Midbrain (tissue), 1 donor: ENCODE measurements at regions not wholly inside any gene's neighbourhood (a gene's known extent, or its start where the extent isn't known, plus 50 kb on each side); places are given as distances from the start of the nearest gene placed in this dataset.
"Not testable (repeated sequence)": the region's sequence is repeated elsewhere in the genome, so short reads cannot be mapped to it uniquely, and the experiment has no call there.

ENCODE experiments used
- DNase-seq: peaks from one replicate; lab custom pipeline; 2025; lab: John Stamatoyannopoulos, UW

DNA sequence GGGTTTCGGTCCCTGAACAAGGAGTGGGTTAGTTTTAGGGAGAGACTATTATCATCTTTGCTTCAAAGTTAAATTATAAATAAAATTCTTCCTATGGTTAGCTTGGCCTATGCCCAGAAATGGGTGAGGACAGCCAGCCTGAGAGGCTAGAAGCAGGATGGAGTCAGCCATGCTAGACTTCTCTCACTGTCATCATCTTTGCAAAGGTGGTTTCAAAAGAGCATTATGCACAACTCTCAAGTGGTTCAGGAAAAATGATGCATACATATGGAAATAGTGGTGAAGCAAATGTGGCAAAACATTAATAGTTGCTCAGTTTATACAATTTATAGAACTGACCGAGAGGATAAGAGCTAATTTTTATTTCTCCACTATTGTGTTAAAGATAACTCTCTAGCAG is 124.3 kb upstream of the FOXN2 start:
- DNase-seq: no peak

DNA sequence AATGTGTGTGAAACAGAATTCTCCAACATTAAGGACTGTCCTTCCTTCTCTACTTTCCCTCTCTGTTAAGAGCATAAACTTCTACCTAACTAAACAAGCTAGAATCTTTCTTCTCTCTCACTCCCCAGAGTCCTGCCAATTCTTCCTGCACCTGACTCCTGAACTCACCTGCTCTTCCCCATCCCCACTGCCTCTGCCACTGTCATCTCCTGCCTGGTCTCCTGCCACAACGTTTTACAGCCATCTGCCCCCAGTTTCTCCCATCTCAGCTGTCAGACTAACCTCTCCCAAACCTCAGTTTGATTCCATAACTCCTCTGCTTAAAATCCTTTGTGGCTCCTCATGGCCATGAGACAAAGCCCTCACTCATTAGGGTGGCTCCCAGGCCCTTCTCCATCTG is 119.8 kb upstream of the FOXN2 start:
- DNase-seq: no peak

DNA sequence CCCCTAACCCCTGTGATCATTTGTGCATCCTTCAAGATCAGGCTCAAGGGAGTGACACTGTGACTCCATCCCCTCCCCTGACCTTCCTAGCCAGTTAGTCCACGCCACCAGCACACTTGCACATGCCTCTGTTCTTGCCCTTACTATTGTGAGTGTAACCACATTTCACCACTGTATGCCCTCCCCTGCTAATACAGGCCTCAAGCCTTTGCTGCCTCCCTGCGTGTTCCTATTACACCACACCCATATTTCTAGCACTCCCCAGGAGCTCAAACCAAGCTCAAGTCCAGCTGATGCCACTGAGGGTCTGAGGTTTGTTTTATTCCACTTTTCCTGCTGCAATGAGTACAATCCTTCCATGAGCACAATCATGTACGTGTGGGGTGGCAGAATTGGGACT is 119.3 kb upstream of the FOXN2 start:
- no peak for DNase-seq

DNA sequence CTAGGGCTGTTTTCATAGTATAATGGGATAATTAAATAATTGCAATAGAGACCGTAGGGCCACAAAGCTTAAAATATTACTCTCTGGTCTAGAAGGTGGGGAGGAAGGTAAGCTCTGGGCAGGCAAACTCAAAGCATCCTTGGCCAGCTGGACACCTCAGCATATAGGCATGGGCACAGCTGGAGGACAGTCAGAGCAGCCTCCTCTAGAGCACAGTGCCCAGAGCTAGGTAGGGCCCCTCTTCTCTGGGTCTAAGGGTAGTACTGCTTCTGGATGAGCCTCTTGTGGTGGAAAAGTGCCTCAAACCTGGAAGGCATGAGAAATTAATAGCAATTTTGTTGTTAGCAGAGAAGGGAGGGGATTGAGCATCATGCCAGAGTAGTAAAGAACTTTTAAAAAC is 116.9 kb upstream of the FOXN2 start:
- DNase-seq: no peak

DNA sequence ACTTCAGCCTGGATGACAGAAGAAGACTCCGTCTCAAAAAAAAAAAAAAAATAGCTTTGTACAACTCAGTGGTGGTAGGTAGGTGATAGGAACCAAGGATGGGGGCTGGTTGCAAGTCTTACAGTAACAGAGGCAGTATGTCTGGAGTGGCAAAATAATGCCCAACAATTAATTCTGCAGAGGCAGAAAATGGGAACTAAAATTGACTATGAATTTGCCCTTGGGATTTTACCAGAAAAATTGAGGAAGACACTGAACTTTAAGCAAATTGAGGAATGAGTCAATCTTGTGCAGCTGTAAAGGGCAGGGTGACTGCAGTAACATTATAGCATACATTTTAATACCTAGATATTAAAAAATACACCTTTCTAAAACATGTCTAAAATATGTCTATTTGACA is 116.1 kb upstream of the FOXN2 start:
- no peak for DNase-seq

DNA sequence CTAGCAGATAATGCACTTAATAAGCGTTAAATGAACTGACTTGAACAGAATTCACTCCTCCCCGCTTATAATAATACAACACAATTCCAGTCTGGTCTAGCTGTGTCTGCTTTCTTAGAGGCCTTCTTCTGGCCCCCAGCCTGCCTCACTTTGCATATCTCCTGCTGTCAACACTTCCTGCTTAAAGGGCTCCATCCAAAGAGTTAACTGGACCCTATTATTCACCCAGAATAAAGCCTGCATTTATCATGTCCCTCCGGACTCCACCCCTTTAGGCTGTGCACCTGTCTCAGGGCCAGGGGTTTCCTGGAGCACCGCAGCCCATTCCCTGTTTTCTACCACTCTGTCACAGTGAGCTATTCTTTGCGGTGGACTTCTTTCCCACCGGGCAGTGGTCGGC is 115.4 kb upstream of the FOXN2 start:
- DNase-seq: no peak

DNA sequence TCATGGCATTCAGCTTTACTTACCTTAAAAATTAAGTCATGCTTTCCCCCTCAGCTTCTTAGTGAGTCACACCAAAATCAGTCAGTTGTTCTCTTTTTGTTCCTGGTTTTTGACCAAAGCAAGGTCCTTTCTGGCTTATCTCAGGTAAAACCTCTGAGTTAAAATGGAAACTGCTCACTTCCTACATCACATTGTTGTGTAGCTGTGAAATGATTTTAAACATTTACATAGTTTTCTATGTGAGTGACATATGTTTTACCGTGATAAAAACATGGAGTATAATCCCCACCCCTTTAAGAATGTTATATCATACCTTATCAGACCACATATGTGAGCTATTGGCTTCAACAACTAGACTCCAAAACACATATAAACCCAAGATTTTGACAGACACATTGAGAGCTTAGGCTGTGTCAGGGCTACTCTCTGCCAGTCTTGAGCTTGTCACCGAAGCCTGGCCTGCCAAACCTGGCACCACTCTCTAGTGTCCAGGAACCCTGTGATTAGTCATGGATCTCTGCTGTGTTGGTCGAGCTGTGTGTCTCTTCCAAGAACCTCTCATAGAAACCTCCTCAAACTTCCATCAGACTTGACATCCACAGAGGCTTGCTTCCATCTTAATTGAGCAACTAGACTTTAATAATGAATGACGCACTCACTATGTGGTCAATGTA is 113.7 kb upstream of the FOXN2 start:
- DNase-seq: no peak

DNA sequence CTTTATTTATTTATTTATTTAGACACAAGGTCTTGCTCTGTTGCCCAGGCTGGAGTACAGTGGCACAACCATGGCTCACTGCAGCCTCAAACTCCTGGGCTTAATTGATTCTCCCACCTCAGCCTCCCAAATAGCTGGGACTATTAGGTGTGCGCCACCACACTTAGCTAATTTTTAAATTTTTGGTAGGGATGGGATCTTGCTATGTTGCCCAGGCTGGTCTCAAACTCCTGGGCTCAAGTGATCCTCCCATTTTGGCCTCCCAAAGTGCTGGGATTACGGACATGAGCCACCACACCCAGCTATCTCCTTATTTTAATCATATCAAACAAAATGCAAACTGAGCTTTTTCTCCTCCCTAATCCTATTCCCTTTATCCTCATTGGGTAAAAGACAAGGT is 113.0 kb upstream of the FOXN2 start:
- not testable (repeated sequence) for DNase-seq

DNA sequence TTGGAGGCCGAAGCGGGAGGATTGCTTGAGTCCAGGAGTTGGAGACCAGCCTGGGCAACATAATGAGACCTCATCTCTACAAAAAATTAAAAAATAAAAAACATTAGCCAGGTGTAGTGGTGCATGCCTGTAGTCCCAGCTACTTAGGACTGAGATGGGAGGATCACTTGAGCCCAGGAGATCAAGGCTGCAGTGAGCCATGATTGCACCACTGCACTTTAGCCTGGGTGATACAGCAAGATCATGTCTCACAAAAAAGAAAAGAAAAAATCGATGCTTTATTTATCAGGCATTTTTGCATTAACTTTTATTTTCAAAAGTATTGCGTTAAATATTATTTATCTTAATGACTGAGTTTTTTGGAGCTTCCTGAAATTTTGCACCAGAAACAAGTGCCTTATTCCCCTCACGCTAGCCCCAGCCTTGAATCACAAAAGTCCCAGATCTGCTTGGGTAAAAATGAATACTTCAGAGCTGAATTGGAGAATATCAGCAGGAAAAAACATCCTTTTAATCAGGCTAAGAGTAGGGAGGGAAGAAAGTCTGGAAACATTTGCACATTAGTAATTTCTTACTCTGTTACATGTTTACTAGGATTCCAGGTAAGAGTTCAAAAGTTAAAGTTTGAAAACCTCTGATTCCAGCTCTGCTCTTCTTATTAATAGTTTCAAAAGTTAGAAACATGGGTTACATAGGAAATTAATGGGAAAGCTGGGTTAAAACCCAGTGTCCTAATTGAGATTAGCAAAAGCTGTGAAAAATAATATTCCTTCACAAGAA is 111.4 kb upstream of the FOXN2 start:
- no peak for DNase-seq

DNA sequence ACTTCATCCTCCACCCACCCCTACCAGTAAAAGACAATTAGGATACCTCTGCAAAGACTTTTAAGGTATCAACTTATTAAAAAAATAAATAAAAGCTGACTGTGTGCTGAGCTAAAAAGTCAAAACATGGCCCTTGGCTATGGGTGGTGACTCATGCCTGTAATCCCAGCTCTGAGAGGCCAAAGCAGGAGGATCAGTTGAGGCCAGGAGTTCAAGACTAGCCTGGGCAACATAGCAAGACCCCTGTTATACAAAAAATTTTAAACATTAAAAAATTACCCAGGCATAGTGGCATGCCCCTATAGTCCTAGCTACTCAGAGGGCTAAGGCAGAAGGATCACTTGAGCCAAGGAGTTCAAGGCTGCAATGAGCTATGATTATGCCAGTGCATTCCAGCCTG is 110.8 kb upstream of the FOXN2 start:
- no peak for DNase-seq

DNA sequence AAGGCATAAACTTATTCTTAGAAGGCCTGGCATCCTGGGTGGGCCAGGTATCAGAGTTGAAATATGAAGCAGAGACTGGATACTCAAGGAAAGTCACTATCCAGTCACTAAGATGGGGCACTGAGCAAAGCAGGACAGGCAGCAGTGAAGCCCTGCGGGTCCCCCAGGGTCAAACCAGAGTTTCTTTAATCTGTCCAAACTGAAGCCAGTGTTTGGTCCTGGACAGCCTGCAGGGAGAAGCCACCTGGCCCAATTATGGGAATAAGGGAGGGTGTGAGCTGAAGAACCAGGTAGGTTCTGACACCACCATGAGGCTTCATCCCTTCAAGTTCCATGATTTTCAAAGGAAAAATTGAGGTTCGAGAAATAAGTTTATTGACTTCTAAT is 109.7 kb upstream of the FOXN2 start:
- DNase-seq: no peak

DNA sequence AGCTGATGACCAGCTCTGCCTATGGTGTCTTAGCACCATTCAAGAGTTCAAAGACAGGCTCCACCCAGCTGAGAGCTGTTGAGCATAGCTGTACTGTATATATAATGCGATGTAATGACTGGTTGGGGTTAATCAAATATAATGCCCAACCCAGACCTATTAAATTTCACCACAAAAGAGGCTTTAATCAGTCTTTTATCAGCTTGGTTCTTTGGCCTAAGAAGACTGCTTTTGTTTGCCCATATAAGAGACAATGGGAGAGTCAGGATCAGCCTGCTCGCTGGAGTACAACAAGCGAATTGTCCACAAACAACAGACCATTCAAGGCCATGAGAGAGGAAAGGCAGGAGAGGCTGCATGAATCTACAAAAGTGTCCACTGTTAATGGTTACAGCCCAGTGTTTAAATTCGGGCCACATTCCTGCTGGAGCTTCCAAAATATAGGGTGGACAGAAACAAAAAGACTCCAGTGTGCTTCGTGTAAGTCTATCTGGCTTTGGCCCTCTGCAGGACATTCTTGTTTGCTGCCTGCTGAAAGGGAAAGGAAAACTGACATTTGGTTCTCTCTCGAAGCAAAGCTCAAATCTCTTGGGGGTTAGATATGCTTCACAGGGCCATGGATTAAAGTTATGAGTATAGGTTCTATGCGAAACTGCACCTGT is 109.2 kb upstream of the FOXN2 start:
- peak; percentile 93 for DNase-seq

DNA sequence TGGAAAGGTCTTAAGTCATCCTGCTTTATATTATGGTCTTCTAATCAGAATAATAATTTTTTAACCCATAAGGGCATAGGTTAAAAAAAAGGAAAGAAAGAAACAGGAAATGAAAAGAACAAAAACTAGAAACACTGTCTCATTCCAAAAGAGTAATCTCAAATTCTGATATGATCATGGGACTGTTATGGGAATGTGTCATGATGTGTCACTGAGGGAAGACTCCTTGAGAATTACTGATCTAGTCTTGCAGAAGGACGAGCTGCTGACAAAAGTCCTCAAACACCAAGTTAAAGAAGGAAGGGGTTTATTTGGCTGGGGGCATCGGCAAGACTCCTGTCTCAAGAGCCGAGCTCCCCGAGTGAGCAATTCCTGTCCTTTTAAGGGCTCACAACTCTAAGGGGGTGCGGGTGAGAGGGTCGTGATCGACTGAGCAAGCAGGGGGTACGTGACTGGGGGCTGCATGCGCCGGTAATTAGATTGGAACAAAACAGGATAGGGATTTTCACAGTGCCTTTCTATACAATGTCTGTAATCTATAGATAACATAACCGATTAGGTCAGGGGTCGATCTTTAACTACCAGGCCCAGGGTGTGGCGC is 108.3 kb upstream of the FOXN2 start:
- DNase-seq: not testable (repeated sequence)

DNA sequence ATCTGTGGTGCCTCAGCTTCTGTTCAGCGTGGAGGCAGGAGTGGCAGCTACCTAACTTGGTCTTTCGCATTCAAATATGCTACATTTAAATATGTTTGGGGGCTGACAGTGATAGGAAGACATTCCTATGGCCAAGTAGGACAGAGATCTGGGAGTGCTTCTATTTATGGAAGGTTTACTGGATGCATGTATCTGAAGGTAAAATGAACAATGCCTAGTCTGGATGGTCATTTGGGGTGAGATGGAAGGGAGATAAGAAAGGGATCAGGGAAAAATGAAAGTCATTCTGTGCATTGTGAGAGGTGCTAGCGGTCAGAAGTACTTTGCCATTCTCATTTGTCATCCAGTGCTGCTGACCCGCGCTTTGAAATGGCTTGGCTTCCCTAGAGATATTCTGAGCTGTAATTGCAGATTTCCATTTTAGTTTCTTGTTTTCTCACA is 107.3 kb upstream of the FOXN2 start:
- no peak for DNase-seq

DNA sequence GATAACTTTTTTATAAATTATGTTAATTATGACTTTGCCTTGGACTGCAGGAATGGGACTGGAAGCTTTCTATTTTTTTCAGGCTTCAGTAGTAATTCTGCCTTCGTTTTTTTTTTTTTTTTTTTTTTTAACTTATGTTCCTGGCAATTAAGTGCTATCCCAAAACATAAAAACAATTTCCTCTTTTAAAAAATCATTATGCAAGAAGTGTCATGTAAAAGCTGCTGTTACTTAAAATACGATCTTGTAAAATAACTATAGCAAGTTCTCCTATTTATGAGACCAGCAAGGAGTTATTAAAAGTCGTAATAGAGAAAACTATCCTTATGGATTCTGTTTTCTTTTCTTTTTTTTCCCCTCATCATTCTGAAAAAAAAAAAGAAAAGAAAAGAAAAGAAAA is 106.6 kb upstream of the FOXN2 start:
- DNase-seq: no peak

DNA sequence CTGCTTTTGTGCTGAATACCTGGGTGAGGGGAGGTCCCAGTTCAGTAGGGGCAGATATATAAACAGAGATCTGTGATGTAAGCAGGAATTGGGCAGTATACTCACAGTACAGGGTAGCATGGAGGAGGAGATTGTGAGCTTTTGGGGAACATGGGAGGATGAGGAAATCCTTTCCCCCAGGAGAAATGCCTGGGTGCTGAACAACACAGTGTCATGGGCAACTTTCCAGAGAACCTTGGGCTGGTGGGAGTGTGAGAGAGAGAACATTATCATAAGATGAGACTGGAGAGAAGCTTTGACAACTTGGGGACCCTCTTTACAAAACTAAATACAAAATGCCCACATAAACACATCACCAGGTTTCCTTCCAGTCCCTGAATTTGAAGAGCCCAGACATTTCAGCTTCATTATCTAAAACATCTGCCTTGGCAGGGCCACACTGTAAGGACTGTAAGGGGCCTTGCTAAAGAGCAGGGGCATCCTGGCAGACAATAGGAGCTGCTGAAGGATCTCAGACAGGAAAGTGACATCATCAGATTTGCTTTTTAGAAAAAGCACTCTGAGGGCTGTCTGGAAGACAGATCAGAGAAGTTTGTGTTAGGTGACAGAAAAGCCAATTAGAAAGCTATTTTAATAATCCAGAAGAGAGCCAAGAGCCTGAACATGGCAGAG is 105.1 kb upstream of the FOXN2 start:
- DNase-seq: no peak

DNA sequence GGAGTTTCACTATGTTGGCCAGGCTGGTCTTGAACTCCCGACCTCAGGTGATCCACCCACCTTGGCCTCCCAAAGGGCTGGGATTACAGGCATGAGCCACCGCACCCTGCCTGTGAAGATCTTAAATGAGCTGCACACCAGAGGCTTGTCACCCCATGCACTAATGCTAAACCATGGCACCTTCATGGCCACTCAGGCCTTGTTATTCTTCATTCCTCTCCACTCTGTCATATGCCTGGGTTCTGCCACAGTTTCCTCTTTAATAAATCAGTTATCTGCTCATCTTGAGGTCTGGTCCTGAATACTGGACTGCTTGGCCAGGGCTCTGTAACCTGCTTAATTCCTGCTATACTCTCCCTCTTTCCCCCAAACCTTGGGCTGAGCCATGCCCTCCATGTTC is 104.3 kb upstream of the FOXN2 start:
- no peak for DNase-seq

DNA sequence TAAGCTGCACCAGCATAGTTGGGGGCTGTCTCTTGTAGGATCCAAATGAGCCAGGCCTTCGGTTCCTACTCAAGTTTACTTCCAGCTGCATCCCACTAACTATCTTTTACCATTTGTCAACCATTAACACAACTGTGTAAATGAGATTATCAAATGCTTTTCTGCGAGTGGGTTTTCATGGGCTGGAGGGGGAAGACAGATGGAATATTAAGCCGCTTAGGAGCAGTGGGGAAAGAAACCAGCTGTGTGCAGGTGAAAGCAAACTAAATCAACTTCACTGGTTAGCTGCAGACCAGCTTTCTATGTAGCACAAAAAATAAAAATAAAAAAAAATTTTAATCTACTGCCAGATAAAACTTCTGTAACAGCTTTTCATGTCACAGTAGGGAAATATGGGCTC is 100.8 kb upstream of the FOXN2 start:
- DNase-seq: no peak

DNA sequence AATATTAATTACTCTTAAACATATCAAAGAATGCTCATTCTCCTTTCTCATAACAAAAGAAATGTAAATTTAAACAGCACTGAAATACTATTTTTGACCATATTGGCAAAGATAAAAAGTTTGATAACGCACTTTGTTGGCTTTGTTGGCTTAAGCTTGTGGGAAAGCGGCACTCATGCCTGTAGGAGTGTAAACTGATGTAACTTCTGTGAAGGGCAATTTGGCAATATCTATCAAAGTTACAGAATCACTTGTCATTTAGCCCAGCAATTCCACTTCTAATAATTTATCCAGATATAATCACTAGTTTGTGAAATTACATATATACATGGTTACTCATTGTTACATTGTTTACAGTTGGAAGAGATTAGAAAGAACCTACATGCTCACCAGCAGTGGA is 96.3 kb upstream of the FOXN2 start:
- no peak for DNase-seq

DNA sequence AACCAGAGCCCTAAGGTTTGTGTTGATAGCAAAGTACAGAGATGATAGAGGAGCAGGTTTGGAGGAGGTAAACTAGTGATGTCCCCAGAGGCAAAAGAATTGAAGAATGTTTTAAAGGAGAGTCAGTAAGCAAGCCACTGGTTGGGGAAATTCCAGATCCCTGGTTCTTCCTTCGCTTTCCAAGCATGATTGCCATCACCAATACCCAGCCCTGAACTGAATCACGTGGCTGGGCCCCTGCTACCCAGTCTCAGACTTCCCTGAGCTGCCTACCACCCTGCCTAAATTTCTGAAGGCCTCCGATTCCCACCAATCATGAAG is 95.3 kb upstream of the FOXN2 start:
- no peak for DNase-seq

DNA sequence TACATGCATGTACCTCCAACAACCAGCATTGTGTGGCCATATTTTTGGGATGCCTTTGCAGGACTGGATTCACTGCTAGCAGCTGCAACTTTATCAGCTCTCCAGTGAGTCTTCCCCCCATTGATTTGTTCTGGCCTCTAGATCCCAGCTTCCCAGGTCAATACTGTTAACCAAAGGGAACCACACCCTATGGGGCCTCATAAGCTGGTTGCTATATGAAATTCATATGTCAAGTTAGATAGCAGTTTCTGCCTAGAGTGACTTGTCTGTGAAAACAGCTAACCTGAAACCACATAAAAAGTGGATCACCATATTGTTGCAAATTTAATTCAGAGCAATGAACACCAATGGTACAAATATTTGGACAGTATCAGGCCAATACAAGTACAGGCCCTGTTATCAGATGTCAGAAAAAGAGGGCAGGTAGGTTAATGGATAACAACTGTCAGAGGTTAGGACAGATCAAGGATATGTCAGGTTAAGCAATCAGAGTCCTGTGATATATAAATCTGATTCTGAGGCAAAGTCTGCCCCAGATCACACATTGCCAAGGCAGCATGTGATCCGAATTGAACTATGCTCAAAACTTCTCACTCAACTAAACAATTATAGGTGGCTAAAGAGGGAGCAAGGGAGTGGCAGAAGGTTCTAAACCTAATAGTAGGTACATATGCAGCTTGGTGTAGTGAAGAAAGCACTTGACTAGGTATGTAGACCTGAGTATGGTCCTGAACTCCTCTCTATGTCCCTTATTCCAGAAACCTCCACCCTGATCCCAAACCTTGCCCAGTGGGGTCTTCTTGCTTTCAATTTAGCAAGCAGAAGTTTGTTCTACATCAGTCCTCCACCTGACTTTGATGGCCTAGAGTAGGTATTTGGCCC is 94.7 kb upstream of the FOXN2 start:
- no peak for DNase-seq
